GM23338 (cell line): ENCODE measurements at regions not wholly inside any gene's neighbourhood (a gene's known extent, or its start where the extent isn't known, plus 50 kb on each side); places are given as distances from the start of the nearest gene placed in this dataset.

Experiments
- ATAC-seq: fragments of 200-7000 bp; cut with Tn5 transposase; 3 replicates; pipeline ENCODE4 v1.9.1; 2020
- DNase-seq: peaks from one replicate; pipeline ENCODE4 v3.0.0-alpha.2; 2015; ENCODE audit warnings: low spot score
- H2AFZ ChIP-seq: fragments of 200-600 bp; sonication (generic); 2 replicates; pipeline ENCODE4 v1.8.0; 2016; ENCODE audit warnings: antibody characterized with exemption, mild to moderate bottlenecking, moderate library complexity
- H3F3A ChIP-seq: fragments of 200-600 bp; sonication (generic); replicated peaks from 2 replicates; pipeline ENCODE4 v1.8.0; 2017; ENCODE audit warnings: antibody characterized with exemption, mixed run types, low read depth
- H3K27ac ChIP-seq: fragments of 200-600 bp; sonication (generic); 2 replicates; pipeline ENCODE4 v1.6.1; 2016; ENCODE audit warnings: low read depth
- H3K27me3 ChIP-seq: fragments of 200-600 bp; sonication (generic); 2 replicates; pipeline ENCODE4 v1.8.0; 2016; ENCODE audit warnings: mild to moderate bottlenecking, mixed run types, moderate library complexity; ENCODE audit not compliant: insufficient read depth
- H3K36me3 ChIP-seq: fragments of 200-600 bp; sonication (generic); 2 replicates; pipeline ENCODE4 v1.8.0; 2016; ENCODE audit warnings: mild to moderate bottlenecking; ENCODE audit not compliant: insufficient read depth
- H3K4me1 ChIP-seq: fragments of 200-600 bp; sonication (generic); 2 replicates; pipeline ENCODE4 v1.8.0; 2016; ENCODE audit warnings: mild to moderate bottlenecking, moderate library complexity; ENCODE audit not compliant: insufficient read depth
- H3K4me2 ChIP-seq: fragments of 200-600 bp; sonication (generic); 2 replicates; pipeline ENCODE4 v1.7.1; 2017; ENCODE audit warnings: mixed run types
- H3K4me3 ChIP-seq: fragments of 200-600 bp; sonication (generic); 2 replicates; pipeline ENCODE4 v1.6.1; 2016; ENCODE audit warnings: mixed run types
- H3K79me2 ChIP-seq: fragments of 200-600 bp; sonication (generic); replicated peaks from 2 replicates; pipeline ENCODE4 v1.8.0; 2017; ENCODE audit warnings: mild to moderate bottlenecking; ENCODE audit not compliant: insufficient read depth
- H3K9me2 ChIP-seq: fragments of 200-600 bp; sonication (generic); 2 replicates; pipeline ENCODE4 v1.8.0; 2017; ENCODE audit not compliant: insufficient read depth
- H4K20me1 ChIP-seq: fragments of 200-600 bp; sonication (generic); replicated peaks from 2 replicates; pipeline ENCODE4 v1.8.0; 2017; ENCODE audit warnings: mild to moderate bottlenecking; ENCODE audit not compliant: insufficient read depth
- H3K27ac Mint-ChIP-seq: 2 replicates; pipeline ENCODE4 v1.8.0; 2020; ENCODE audit warnings: inconsistent platforms, mild to moderate bottlenecking, moderate library complexity, mixed read lengths
- H3K27me3 Mint-ChIP-seq: 3 replicates; pipeline ENCODE4 v1.8.0; 2022; ENCODE audit warnings: low read depth, mild to moderate bottlenecking, moderate library complexity, mixed read lengths, inconsistent platforms; ENCODE audit not compliant: insufficient read depth, poor library complexity
- H3K36me3 Mint-ChIP-seq: 3 replicates; pipeline ENCODE4 v1.8.0; 2021; ENCODE audit warnings: low read depth, mild to moderate bottlenecking, inconsistent platforms, moderate library complexity, mixed read lengths
- H3K4me1 Mint-ChIP-seq: 3 replicates; pipeline ENCODE4 v1.8.0; 2020; ENCODE audit warnings: mild to moderate bottlenecking, inconsistent platforms, mixed read lengths
- H3K4me3 Mint-ChIP-seq: 3 replicates; pipeline ENCODE4 v1.8.0; 2021; ENCODE audit warnings: moderate library complexity, mild to moderate bottlenecking, inconsistent platforms, mixed read lengths
- H3K9me3 Mint-ChIP-seq: 3 replicates; pipeline ENCODE4 v1.8.0; 2020; ENCODE audit warnings: moderate library complexity, mild to moderate bottlenecking, inconsistent platforms, mixed read lengths
- CREB1 ChIP-seq: fragments of 250-450 bp; sonication (Bioruptor Pico); IDR thresholded peaks from 2 replicates; pipeline ENCODE4 v1.5.0; 2020; ENCODE audit warnings: low read depth, mild to moderate bottlenecking, moderate library complexity
- CTCF ChIP-seq, 2 experiments: fragments of 200-600 bp in 1 of 2; sonication (generic) in 1 of 2; conservative IDR thresholded peaks; 2 replicates each; pipeline versions ENCODE4 v1.5.1 to v1.6.1; 2016 to 2017; ENCODE audit warnings: antibody characterized with exemption in 2 of 2, low read depth in 2 of 2, mild to moderate bottlenecking in 2 of 2, moderate library complexity in 1 of 2
- EZH2 ChIP-seq: fragments of 200-600 bp; sonication (generic); IDR thresholded peaks from one replicate; pipeline ENCODE4 v1.8.0; 2017; ENCODE audit warnings: antibody characterized with exemption, mild to moderate bottlenecking, low read depth; ENCODE audit not compliant: unreplicated experiment
- EZH2phosphoT487 ChIP-seq: fragments of 200-600 bp; sonication (generic); IDR thresholded peaks from one replicate; pipeline ENCODE4 v1.8.1; 2018; ENCODE audit warnings: antibody characterized with exemption; ENCODE audit not compliant: unreplicated experiment
- JUNB ChIP-seq: IDR thresholded peaks from one replicate; pipeline ENCODE4 v1.6.1; 2016; ENCODE audit warnings: antibody characterized with exemption; ENCODE audit not compliant: unreplicated experiment
- NANOG ChIP-seq: IDR thresholded peaks from 2 replicates; pipeline ENCODE4 v1.6.1; 2016; ENCODE audit warnings: antibody characterized with exemption, borderline replicate concordance
- REST ChIP-seq: IDR thresholded peaks from one replicate; pipeline ENCODE4 v1.6.1; 2018; ENCODE audit warnings: antibody characterized with exemption; ENCODE audit not compliant: unreplicated experiment
- STAT1 ChIP-seq: IDR thresholded peaks from one replicate; pipeline ENCODE4 v1.6.1; 2016; ENCODE audit warnings: antibody characterized with exemption; ENCODE audit not compliant: unreplicated experiment
- ZNF331 ChIP-seq: fragments of 250-450 bp; sonication (Bioruptor Pico); IDR thresholded peaks from 2 replicates; pipeline ENCODE4 v1.5.0; 2020; ENCODE audit warnings: low read depth, mild to moderate bottlenecking, moderate library complexity
- TF ChIP-seq, protein P1 (sequence below): IDR thresholded peaks from 2 replicates; pipeline ENCODE4 v1.6.1; 2016; ENCODE audit warnings: antibody characterized with exemption
- TF ChIP-seq, protein P2 (sequence below): fragments of 250-450 bp; sonication (Bioruptor Pico); IDR thresholded peaks from 2 replicates; pipeline ENCODE4 v1.5.0; 2020; ENCODE audit warnings: mild to moderate bottlenecking, moderate library complexity

- Mint-ChIP-seq H3K36me3 (peaks cover 18% of the 10 kb centered on the region; the same call in 2 of the 3 replicates), H3K27me3 (peaks cover 1% of the 10 kb centered on the region), H3K4me1 (peaks cover 7% of the 10 kb centered on the region; the same call in 1 of the 3 replicates), H3K9me3 (peaks cover 19% of the 10 kb centered on the region), H3K27ac (no peak overlapping the region), H3K4me3 (no peak overlapping the region)
- no peak overlapping the region for H2AFZ ChIP-seq
- H3K4me2 ChIP-seq: no peak overlapping the region
- no peak overlapping the region for H3K4me3 ChIP-seq
- H3K79me2 ChIP-seq: no peaks in the 10 kb centered on the region
- H4K20me1 ChIP-seq: no peaks in the 10 kb centered on the region
- no peaks in the 10 kb centered on the region for H3K9me2 ChIP-seq
- no peaks in the 10 kb centered on the region for H3K27me3 ChIP-seq
- DNase-seq (peak; percentile 32), ATAC-seq (peak; percentile 61)
- no peak overlapping the region for H3K27ac ChIP-seq
- H3F3A ChIP-seq: no peaks in the 10 kb centered on the region
- TF ChIP-seq EZH2phosphoT487 (no peak), CREB1 (CRISPR knock-in tag) (no peak), CTCF (conservative IDR thresholded peaks at IDR 0.05; ENCODE audit: low read depth in 2 of 2) (no peak), STAT1 (no peak), ZNF331 (CRISPR knock-in tag) (no peak), EZH2 (no peak), JUNB (no peak), NANOG (no peak), REST (no peak)
- TF ChIP-seq, protein P1, sequence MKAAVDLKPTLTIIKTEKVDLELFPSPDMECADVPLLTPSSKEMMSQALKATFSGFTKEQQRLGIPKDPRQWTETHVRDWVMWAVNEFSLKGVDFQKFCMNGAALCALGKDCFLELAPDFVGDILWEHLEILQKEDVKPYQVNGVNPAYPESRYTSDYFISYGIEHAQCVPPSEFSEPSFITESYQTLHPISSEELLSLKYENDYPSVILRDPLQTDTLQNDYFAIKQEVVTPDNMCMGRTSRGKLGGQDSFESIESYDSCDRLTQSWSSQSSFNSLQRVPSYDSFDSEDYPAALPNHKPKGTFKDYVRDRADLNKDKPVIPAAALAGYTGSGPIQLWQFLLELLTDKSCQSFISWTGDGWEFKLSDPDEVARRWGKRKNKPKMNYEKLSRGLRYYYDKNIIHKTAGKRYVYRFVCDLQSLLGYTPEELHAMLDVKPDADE: no peak
- TF ChIP-seq, protein P2, sequence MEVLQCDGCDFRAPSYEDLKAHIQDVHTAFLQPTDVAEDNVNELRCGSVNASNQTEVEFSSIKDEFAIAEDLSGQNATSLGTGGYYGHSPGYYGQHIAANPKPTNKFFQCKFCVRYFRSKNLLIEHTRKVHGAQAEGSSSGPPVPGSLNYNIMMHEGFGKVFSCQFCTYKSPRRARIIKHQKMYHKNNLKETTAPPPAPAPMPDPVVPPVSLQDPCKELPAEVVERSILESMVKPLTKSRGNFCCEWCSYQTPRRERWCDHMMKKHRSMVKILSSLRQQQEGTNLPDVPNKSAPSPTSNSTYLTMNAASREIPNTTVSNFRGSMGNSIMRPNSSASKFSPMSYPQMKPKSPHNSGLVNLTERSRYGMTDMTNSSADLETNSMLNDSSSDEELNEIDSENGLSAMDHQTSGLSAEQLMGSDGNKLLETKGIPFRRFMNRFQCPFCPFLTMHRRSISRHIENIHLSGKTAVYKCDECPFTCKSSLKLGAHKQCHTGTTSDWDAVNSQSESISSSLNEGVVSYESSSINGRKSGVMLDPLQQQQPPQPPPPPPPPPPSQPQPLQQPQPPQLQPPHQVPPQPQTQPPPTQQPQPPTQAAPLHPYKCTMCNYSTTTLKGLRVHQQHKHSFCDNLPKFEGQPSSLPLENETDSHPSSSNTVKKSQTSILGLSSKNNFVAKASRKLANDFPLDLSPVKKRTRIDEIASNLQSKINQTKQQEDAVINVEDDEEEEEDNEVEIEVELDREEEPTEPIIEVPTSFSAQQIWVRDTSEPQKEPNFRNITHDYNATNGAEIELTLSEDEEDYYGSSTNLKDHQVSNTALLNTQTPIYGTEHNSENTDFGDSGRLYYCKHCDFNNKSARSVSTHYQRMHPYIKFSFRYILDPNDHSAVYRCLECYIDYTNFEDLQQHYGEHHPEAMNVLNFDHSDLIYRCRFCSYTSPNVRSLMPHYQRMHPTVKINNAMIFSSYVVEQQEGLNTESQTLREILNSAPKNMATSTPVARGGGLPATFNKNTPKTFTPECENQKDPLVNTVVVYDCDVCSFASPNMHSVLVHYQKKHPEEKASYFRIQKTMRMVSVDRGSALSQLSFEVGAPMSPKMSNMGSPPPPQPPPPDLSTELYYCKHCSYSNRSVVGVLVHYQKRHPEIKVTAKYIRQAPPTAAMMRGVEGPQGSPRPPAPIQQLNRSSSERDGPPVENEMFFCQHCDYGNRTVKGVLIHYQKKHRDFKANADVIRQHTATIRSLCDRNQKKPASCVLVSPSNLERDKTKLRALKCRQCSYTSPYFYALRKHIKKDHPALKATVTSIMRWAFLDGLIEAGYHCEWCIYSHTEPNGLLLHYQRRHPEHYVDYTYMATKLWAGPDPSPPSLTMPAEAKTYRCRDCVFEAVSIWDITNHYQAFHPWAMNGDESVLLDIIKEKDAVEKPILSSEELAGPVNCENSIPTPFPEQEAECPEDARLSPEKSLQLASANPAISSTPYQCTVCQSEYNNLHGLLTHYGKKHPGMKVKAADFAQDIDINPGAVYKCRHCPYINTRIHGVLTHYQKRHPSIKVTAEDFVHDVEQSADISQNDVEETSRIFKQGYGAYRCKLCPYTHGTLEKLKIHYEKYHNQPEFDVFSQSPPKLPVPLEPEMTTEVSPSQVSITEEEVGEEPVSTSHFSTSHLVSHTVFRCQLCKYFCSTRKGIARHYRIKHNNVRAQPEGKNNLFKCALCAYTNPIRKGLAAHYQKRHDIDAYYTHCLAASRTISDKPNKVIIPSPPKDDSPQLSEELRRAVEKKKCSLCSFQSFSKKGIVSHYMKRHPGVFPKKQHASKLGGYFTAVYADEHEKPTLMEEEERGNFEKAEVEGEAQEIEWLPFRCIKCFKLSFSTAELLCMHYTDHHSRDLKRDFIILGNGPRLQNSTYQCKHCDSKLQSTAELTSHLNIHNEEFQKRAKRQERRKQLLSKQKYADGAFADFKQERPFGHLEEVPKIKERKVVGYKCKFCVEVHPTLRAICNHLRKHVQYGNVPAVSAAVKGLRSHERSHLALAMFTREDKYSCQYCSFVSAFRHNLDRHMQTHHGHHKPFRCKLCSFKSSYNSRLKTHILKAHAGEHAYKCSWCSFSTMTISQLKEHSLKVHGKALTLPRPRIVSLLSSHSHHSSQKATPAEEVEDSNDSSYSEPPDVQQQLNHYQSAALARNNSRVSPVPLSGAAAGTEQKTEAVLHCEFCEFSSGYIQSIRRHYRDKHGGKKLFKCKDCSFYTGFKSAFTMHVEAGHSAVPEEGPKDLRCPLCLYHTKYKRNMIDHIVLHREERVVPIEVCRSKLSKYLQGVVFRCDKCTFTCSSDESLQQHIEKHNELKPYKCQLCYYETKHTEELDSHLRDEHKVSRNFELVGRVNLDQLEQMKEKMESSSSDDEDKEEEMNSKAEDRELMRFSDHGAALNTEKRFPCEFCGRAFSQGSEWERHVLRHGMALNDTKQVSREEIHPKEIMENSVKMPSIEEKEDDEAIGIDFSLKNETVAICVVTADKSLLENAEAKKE (CRISPR knock-in tag): no peak
- no peaks in the 10 kb centered on the region for H3K36me3 ChIP-seq
- no peaks in the 10 kb centered on the region for H3K4me1 ChIP-seq
These were observed 715.7 kb upstream of the NXPH2 start for GRCh38 chr2:139495851-139496250.
